Stomach (tissue), 4 donors: ENCODE measurements at regions not wholly inside any gene's neighbourhood (a gene's known extent, or its start where the extent isn't known, plus 50 kb on each side); places are given as distances from the start of the nearest gene placed in this dataset.

ENCODE experiments used
- POLR2A ChIP-seq, 4 donors: fragments of 450-650 bp; IDR thresholded peaks; one replicate each; pipeline ENCODE4 v1.6.1; 2016; ENCODE audit warnings: antibody characterized with exemption in 4 of 4, control low read depth in 2 of 4, mild to moderate bottlenecking in 1 of 4, moderate library complexity in 1 of 4
- TF ChIP-seq, protein P1 (sequence below), 7 experiments: fragments of 450-650 bp in 4 of 7; fragments of 200-600 bp in 3 of 7; sonication (generic) in 3 of 7; IDR thresholded peaks; one replicate each; pipeline ENCODE4 v1.5.1; 2016 to 2019; ENCODE audit warnings: antibody characterized with exemption in 7 of 7, control low read depth in 2 of 7, mild to moderate bottlenecking in 1 of 7

- TF ChIP-seq, protein P1, sequence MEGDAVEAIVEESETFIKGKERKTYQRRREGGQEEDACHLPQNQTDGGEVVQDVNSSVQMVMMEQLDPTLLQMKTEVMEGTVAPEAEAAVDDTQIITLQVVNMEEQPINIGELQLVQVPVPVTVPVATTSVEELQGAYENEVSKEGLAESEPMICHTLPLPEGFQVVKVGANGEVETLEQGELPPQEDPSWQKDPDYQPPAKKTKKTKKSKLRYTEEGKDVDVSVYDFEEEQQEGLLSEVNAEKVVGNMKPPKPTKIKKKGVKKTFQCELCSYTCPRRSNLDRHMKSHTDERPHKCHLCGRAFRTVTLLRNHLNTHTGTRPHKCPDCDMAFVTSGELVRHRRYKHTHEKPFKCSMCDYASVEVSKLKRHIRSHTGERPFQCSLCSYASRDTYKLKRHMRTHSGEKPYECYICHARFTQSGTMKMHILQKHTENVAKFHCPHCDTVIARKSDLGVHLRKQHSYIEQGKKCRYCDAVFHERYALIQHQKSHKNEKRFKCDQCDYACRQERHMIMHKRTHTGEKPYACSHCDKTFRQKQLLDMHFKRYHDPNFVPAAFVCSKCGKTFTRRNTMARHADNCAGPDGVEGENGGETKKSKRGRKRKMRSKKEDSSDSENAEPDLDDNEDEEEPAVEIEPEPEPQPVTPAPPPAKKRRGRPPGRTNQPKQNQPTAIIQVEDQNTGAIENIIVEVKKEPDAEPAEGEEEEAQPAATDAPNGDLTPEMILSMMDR (IDR thresholded peaks at IDR 0.05), result no peak
- no peak for TF ChIP-seq POLR2A (IDR thresholded peaks at IDR 0.05)
Observed at GRCh38 chr4:129359461-129359860, 263.5 kb downstream of the C4orf33 start.
